Activated T-cell treated with anti-CD3 and anti-CD28 coated beads for 1 hour (primary cell): ENCODE measurements at regions not wholly inside any gene's neighbourhood (a gene's known extent, or its start where the extent isn't known, plus 50 kb on each side); places are given as distances from the start of the nearest gene placed in this dataset.
"Not testable (repeated sequence)": the region's sequence is repeated elsewhere in the genome, so short reads cannot be mapped to it uniquely, and the experiment has no call there.

Experiments
- DNase-seq: peaks from one replicate; pipeline ENCODE4 v3.0.0-alpha.2; 2020; ENCODE audit warnings: low read depth

- DNase-seq, result no peak
Measured at GRCh38 chr14:83912032-83912642, 1617.8 kb upstream of the FLRT2 start.

DNA sequence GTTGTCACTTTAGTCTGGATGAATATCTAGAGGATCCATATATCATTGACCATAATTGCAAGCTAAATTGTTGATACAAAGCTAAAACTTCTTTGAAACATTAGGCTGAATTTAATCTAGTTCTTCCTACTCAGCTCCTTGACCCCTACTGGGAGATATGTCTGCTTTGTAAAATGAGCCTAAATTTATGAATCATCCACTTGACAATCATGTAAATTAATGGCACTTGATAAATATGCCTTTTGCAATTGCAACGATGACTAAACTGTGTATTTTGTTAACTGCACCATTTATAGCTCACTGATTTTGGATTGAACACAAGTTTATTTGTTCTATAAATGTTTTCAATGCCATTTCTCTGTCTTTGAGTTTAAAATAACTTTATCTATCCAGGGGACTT lies 1616.5 kb upstream of the FLRT2 start:
- no peak for DNase-seq

GRCh38 chr14:83918546-83918945 lies 1611.4 kb upstream of the FLRT2 start:
- no peak for DNase-seq

DNA sequence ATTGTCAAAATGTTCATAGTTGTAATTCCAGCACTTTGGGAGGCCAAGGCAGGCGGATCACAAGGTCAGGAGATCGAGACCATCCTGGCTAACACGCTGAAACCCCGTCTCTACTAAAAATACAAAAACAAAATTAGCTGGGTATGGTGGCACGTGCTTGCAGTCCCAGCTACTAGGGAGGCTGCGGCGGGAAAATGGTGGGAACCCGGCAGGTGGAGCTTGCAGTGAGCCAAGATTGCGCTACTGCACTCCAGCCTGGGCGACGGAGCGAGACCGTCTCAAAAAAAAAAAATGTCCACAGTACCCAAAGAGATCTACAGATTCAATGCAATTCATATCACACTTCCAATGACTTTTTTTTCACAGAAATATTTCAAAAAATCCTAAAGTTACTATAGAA lies 1610.3 kb upstream of the FLRT2 start:
- not testable (repeated sequence) for DNase-seq

- DNase-seq, result no peak
Measured at GRCh38 chr14:83923842-83924241, 1606.1 kb upstream of the FLRT2 start.

DNA sequence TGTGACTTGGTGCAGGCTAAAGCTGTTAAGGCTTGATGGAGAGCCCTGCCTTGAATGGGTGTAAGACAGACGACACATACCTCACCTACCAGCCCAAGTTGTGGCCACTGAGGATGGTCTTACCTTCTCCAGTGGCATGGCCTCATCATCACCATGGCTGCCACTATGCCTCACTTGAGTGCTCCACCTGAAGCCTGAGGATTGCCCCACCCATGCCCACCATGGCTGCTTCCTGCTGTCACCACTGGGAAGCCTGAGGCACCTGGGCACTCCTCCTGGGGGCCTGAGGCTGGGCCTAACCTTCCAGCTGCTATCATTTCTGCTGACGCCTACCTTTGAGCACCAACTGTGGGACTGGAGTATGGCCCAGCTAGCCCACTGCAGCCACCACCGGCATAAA lies 1605.7 kb upstream of the FLRT2 start:
- no peak for DNase-seq

DNA sequence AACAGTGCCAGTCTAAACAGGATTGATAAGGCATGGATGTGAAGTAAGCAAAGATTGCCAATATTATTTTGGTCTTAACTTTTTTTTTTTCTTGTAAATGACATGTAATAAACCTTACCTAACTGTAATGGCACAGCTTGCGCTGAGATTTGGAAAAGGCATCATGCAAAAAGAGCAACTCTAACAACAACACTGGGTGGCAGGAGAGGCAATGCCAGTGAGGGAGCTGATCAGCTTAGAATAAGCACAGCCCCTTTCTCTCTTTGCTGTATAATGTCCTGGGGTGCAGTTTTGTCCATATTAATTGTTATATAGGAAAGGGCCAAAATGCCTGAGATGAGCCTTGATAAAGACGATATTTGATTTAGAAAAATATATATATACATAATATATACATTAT lies 1589.7 kb upstream of the FLRT2 start:
- DNase-seq, result no peak

- no peak for DNase-seq
Measured at GRCh38 chr14:83958359-83958758, 1571.6 kb upstream of the FLRT2 start.

DNA sequence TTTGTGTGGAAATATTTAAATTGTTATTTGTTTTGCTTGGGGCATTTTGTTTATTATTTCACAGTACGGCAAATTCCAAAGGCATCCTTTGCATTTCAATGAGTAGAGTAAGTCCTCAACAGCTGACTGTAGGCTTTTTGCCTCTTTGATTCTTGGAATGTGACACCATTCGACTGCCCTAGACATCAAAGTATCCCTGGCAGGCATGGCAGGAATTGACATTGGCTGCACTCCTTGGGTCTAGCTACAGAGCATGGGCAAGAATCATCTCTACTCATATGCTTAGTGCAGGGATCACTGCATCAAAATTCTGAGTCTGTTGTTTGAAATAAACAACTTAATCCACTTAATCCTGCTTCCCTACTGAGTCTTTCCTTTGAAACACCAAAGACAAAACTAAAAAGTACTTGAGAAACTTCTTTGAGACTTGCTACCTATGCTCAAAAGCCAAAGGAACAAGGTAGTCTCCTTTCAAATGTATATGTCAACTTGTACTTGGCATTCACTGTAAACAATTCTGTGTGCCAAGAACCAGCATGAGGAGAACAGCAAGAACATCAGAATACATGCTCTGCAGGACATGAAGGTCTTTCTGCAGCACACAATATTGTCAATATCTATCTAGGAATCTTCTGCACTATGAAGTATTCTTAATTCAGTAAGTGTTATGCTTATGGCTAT lies 1569.0 kb upstream of the FLRT2 start:
- no peak for DNase-seq

GRCh38 chr14:83969998-83970397 lies 1559.9 kb upstream of the FLRT2 start:
- no peak for DNase-seq

- no peak for DNase-seq
Measured at GRCh38 chr14:83972631-83973030, 1557.3 kb upstream of the FLRT2 start.

DNA sequence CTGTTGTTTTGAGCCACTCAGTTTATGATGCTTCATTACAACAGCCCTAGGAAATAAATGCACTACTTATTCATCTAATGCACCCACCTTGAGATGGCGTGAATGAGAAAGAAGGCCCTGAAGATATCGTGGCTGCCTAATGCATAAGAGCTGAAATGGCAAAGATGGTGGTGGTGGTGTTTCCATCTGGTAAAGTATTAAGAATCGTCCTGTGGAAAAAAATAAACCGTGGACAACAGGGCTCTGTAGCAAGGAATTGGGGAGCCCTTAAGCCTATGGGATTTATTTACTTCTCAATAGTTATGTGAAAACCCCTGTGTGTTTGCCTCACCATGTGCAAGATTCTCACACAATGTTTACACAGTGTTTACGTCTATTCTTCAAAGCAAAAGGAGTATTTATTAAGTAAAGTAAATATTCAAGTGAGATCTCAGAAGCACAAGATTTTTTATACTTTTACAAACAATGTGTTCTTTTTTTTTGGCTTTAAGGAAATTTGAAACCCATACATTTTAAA lies 1555.2 kb upstream of the FLRT2 start:
- no peak for DNase-seq

DNA sequence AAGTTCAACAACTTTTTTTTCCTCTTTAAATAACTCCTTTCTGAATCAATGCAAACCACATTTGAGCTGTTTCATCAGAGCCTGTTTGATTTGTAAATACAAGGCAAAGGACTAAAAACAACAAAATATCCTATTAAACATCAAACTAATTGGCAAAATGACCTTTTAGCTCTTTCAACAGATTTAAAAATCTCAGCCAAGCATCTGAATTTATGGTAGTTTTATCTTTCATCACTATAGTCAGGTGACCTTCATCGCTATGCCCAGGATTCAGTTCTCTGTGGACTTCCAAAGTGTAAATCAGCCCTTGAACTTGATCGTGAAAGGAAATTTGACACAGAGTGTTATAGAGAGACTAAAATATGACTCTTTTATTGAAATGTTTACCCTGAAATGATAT lies 1554.5 kb upstream of the FLRT2 start:
- no peak for DNase-seq

DNA sequence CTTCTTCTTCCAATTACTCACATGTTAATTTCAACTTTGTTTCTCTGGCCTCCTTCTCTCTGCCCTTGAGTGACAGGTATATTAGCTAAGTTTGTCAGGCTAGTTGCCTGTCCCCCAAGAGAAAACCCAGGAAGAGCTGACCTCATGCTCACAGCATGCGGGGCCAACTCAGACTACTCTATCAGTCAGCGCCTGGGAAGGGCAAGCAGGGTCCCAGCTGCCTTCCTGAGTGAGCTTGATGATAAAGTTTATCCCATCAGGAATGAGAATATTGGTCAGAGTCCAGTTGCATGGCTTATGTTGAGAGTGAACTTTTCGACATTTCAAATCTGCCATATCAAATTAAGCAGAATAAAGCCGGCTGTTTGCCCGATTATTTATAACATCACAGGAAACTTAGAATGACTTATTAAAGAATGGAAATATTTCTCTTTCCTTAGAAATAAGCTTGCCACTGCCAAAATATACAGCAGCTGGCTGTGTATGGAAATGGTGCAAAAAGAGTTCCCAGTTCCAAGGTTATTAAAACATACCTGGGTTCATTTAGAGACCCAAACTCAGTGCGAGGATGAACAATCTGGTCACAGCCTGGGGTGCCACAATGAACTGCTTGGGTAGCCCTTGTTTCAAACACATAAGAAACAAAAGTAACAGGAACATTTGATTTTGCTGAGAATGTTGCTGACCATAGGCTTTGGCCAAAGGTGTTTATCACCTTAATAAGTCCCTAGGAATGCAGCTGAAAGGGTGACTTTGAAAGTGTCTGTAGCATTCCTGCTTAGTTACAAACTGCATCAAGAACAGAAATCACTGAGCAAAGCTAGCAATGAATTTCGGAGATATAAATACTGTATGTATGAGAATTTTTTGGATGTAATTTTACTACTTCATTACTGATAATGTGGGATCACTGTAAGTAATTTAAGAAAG lies 1553.8 kb upstream of the FLRT2 start:
- DNase-seq, result no peak

DNA sequence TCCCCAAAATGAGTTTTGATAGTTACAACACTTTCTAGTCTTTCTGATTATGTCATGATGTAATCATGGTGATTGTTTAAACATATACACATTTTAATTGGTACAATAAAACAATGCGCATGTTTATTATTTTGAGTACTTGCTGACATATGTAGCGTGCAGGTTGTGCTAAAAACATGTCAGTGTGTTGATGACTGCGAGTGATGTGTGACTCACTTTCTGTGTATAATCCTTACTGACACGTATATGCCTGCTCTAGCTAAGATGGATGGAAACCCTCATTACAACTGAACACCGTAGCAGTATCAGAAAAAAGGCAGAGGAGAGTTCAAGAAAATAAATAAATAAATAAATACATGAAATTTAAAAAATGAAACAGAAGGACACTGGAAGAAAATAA lies 1552.4 kb upstream of the FLRT2 start:
- no peak for DNase-seq

DNA sequence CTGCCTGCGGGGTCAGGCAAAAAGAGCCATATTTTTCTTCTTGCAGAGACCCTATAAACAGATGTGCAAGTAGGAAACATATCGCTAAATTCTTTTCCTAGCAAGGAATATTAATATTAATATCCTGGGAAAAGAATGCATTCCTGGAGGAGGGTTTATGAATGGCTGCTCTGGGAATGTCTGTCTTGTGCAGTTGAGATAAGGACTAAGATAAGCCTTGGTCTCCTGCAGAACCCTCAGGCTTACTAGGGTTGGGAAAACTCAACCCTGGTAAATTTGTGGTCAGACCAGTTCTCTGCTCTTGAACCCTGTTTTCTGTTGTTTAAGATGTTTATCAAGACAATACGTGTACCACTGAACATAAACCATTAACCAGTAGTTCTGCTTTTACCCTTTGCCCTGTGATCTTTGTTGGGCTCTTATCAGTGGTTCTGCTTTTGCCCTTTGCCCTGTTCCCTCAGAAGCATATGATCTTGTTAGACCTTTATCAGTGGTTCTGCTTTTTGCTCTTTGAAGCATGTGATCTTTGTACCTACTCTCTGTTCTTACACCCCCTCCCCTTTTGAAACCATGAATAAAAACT lies 1548.2 kb upstream of the FLRT2 start:
- not testable (repeated sequence) for DNase-seq

DNA sequence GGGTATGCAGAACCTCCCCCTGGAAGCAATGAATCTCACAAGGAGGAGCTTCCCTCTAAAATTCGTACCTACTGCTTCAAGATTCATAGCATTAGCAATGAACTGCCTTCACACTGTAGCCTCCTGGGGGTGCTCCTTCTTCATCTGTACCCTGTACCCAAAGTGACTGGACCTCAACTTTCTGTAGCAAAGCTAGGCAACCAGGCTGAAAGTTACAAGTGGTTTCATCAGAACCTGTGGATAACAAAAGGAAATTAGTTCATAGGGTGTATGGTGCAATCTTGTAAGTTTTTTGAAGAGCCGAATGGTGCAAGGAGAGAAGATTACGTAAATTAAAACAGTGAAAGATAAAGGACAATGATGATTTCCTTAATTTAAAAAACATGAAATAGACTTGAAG lies 1541.7 kb upstream of the FLRT2 start:
- DNase-seq, result no peak

DNA sequence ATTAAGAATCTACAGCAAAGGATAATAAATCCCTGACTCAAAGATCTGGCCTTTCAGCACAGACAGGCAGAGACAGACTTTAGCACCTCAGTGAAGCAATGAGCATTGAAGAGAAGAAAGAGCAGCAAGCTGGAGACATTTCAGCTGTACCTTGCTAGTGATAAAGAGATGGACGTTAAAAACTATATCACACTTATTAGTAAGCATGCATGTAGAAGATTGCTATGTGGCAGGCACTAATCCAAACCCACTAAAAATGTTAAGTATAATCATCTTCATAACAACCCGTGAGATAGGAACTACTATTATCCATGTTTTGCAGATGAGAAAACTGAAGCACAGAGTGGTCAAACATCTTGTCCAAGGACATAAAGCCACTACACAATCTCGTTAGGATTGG lies 1538.3 kb upstream of the FLRT2 start:
- DNase-seq, result no peak

DNA sequence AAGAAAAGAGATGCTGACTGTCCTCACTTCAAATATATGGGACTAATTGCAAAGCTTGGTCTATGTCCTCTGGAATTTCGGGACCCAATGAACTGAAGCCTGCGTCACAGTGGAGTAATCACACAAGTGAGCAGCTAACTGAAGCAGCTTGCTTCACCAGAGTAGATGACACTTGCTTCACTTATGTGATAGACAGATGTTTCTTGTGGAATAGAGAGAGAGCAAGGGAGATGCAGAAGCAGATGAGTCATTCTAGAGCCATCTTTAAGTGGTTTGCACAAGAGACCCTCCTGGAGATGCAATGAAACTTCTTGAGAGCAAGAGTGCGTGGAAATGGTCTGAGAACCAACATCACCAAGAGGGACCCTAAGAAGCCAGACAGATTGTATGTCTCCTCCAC lies 1537.1 kb upstream of the FLRT2 start:
- no peak for DNase-seq

DNA sequence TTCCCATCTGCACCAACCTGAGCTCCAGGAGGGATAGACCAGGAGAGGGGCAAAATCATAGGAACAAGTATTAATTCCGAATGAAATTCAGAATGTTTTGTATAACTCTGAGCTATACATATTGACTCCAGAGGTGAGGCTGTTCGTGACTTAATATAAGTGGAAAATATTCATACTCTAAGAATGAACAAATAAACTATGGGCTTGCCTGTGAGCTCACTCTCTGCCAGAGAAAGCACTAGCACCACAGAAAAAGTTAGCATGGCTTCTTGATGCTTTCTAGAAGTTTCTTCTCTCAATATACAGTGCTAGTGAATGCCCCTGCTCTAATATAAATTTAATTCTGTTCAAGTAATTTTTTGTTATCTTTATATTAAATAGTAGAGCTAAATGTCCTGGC lies 1536.4 kb upstream of the FLRT2 start:
- DNase-seq, result no peak

DNA sequence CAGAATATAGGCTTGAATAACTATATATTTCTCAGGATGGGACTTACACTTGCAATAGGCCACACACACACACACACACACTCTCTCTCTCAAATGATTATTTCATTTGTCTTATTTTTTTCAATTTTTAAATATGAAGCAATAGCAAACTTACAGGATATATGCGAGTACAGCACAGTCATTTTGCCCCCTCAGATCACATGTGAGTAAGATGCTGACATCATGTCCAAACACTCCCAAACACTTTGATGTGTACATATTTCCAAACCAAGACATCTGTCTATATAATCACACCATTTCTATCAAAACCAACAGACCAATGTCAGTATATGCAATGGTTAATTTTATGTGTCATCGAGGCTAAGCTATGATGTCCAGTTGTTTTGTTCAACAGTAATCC lies 1535.9 kb upstream of the FLRT2 start:
- DNase-seq, result no peak

DNA sequence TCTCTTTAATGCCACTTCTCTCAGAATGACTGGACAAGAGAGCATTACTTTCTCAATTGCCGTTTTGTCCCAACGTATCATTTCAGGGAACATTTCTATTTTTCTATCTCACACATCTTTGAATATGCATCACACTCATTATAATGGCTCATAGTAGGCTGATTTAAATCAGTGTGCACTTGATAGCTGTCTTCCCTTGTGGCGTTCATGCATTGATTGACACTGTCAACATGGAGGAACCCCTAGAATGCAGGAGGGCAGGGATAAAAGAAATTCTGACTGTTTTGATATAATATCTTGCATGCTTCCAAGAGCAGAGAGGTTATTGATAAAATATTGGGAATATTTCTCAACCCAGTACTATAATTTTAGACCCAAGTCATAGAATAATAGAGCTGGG lies 1528.9 kb upstream of the FLRT2 start:
- no peak for DNase-seq

DNA sequence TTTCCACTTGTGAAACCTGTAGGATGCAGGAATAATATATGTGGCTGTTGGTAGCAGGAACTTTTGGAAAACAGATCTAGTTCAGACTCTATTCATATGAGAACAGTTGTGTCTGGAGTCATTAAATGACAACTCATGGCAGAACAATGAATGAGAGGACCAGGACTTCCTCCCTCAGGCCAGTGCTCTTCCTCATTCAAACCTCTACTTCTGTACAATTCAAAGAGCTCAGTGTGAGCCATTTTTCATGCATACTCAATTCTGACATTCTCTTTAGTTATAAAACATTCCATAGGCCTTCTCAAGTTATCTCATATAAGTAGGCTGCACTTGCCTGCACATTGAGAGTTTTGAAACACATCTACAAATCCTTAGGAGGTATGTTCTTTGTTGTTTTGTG lies 1526.6 kb upstream of the FLRT2 start:
- DNase-seq, result no peak
